Left renal pelvis (tissue), 4 donors: ENCODE measurements at regions not wholly inside any gene's neighbourhood (a gene's known extent, or its start where the extent isn't known, plus 50 kb on each side); places are given as distances from the start of the nearest gene placed in this dataset.
"Not testable (repeated sequence)": the region's sequence is repeated elsewhere in the genome, so short reads cannot be mapped to it uniquely, and the experiment has no call there.

ENCODE experiments used
- DNase-seq, 4 donors: peaks; one replicate each; pipeline ENCODE4 v3.0.0-alpha.2; 2013; ENCODE audit warnings: low read depth in 4 of 4, low spot score in 3 of 4

- peak in 1 of 4 donors; percentile 66 for DNase-seq
Observed at GRCh38 chr4:3637326-3638016, 105.2 kb upstream of the LRPAP1 start.

DNA sequence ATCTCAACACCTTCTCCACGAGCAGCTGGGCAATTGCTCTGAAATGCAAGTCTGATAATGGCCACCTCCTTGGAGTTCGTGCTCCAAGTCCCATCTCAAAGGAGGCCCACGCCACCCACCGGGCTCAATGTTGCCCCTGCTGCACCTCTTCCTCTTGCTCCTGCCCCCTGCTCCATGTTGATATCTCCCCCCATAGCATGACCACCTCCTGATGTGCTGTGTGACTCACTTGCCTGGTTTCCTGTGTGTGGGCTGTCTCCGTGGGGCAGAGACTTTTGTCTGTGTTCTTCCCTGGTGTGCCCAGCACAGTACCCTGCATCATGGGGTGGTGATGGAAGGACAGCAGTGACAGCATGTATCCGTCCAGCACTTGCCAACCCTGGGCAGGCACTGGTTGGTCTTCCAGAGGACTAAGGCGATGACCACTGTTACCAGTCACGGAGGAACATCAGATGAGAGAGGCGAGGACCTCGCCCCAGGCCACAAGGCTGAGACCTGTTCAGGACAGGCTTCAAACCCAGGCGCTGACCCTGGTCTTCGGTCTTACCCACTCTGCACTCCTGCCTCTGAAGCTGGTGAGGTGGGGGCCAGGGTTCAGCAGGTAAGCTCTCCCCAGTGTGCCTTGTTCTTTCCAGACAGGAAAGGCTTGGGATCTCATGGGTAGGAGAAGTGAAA lies 104.6 kb upstream of the LRPAP1 start:
- no peak for DNase-seq

DNA sequence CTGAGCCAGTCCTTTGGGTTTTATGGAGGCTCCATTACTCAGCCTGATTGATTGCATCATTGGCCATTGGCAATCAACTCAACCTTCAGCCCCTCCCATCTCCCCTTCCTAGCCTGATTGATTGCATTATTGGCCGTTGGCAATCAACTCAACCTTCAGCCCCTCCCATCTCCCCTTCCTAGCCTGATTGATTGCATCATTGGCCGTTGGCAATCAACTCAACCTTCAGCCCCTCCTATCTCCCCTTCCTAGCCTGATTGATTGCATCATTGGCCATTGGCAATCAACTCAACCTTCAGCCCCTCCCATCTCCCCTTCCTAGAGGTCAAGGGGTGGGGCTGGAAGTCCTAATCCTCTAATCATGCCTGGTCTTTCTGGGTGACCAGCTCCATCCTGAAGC lies 103.8 kb upstream of the LRPAP1 start:
- not testable (repeated sequence) for DNase-seq

- DNase-seq, result no peak
Observed at GRCh38 chr4:3634894-3635820, 102.9 kb upstream of the LRPAP1 start.

DNA sequence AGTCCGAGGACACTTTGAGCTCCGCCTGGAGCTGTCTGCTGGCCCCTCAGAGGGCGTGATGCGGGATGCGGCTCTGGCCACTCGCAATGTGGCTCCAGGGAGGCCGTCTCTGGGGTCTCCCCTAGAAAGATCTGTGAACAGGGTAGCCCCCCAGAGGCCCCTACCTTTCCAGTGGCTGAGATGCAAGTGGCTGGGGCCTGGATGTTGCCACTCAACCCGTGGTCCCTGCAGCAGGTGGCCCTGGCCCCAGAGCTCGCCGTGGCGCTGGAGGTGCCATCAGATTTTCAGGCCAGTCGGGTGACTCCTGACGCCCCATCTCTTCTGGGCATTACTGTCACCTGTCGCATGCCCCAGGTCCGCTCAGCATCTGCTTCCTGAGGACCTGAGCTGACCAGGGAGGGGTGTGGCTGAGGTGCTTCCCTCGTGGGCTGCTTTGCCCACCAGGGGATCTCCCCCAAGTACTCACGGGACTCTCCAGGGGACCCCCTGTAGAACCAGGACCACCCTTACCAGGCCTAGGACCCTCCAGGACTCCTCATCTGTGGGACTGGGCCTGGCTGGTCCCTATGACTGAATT lies 102.1 kb upstream of the LRPAP1 start:
- DNase-seq, result no peak

- not testable (repeated sequence) for DNase-seq
Observed at GRCh38 chr4:3633277-3633676, 101.1 kb upstream of the LRPAP1 start.

DNA sequence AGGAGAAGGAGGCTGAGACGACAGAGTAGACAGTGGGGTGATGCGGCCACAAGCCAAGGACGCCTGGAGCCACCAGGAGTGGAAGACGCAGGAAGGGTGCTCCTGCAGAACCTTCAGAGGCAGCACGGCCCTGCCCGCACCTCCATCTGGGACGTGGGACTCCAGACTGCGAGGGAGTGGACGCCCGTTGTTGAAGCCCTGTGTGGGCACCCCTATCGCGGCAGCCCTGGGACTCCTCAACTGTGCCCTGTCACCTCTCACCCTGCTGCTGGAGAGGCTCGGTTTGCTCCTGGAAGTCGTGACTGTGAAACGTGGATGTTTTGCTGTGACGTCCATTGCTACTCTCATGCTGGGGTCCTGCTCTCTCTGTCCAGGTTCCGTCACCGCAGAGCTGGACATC lies 100.6 kb upstream of the LRPAP1 start:
- DNase-seq, result not testable (repeated sequence)

DNA sequence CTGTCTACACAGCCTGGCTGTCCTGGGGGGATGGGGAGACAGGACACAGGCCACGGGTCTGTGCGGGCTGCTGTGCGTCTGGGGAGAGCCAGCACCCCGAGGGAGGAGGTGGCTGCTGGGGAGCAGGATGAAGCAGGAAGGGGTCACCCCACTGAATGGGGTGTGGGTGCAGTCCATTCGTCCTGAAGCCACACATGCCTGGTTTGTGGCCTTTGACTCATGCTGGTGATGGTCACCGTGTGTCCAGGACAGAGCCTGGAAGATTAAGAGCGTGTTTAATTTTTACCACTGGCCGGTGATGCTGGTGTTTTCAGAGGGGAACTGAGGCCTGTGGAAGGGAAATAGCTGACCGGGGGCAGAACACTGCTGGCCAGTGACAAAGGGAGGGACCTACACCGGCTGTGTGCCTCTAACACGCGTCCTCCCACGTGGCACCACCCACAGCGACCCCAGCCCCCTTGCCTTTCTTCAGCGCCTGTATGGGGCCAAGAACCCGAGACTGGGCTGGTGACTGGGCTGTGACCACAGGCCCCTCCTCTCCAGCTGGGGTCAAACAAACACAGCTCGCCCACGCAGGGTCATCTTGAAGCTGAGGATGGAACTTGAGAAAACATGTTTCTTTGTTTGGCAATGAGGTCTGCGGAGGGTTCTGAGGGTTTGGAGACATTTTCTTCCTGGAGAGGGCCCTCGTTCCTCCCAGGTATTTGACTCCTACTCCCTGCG lies 99.5 kb upstream of the LRPAP1 start:
- DNase-seq, result not testable (repeated sequence)

- DNase-seq, result no peak
Observed at GRCh38 chr4:3630598-3631543, 98.6 kb upstream of the LRPAP1 start.

GRCh38 chr4:3630136-3630597 lies 97.9 kb upstream of the LRPAP1 start:
- no peak for DNase-seq

GRCh38 chr4:3629665-3630064 lies 97.4 kb upstream of the LRPAP1 start:
- DNase-seq, result no peak

DNA sequence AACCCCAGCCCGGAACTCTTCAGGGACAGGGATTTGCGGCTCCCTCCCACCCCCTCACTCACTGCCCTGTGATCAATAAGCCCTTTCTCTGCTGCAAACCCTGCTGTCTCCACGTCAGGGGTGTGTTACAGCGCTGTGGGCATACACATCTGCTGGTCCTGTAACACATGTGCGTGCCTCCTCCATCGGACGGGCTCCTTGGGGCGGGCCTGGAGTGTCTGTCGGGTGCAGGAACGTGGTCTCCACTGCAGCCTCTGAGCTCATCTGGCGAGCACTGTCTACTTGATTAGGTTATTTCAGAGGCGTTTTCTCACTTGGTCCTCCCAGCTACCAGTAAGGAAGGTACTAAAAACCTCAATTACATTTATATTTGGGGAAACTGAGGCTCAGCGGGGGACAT lies 97.0 kb upstream of the LRPAP1 start:
- DNase-seq, result not testable (repeated sequence)

DNA sequence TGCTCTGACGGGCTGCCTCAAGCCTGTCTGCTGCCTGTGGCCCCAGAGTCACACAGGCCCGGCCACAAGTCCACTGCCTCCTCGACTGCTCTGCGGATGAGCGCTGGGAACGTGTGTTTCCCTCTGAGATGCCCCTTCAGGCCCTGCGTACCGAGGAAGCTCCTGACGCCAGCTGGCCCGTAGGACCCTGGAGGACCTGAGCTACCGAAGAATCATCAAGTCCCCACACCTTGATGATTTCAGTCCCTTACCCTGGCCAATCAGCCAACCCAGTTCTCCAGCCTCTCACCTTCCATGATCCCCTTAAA lies 96.6 kb upstream of the LRPAP1 start:
- no peak for DNase-seq

DNA sequence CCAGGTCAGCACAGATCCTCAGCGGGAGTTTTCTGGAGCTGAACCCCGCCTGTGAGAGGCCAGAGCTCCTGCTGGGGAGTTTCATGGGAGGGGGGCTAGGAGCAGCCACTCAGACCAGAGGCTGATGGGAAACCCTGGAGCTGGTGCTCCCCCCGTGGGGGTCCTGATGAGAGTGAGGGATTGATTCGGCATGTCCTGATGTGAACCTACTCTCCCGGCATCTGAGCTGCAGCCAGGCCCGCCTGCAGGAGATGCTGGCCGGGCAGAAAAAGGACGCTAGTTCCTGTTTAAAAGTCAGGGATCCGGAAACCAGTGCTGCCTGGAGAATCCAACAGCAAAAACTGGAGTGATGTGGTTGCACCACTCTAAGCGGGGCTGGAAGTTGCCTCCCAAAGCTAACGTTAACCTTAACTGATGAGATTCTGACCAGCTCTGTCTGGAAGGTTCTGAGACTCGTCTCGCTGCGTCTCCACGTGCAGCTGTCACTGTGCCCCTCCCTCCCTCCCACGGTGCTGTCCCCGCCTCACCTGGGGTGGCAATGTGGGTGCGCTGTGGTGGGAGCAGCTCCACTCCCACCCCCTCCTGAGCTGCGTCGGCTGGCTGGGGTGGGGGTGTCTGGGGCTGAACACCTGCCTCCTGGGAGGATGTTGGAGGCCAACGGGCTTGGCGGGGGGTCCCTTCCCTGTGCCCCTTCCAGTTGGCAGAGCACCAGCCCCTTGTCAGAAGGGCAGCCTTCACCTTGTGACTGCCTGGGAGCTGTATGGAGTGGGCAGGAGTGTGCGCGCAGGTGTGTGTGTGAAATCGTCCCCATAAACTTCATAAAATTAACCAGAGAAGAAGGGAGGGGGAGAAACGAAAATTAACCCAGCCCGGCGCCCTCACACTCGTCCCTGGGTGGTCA lies 96.0 kb upstream of the LRPAP1 start:
- DNase-seq, result not testable (repeated sequence)

- not testable (repeated sequence) for DNase-seq
Observed at GRCh38 chr4:3627456-3627855, 95.2 kb upstream of the LRPAP1 start.

DNA sequence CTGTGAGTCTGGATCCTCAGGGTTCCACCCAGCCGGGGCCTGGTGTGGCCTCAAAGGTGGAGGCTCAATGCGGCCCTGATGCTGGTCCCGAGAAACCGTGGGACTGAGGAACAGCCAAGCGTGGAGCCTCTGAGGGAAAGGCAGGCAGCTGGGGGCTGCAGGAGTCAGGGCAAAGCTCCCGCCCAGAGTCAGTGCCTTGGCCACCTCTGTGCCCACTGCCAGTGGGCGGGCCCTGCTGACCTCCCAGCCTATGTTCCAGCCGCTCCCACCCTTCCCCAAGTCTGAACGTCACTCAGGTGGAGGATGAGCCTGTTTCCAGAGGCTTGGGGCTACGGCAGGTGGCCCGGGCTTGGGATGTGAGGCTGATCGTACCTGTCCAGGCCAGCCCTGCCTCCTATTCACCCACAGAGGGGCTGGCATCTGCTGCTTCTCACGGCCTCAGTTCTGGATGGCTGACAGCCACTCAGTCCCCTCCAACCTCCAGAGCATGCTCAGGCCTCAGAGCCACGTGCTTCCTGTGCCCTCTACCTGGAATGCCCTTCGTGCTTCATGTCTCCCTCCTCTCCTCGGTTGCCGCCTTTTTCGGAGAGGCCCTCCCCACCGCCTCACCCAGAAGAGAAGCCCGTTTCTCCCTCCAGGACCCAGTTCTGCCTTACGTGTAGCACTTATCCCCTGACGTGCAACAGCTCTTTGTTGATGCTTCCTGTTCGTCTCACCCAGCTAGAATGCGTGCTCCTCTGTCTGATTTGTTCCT lies 94.1 kb upstream of the LRPAP1 start:
- DNase-seq, result not testable (repeated sequence)

GRCh38 chr4:3625286-3625875 lies 93.2 kb upstream of the LRPAP1 start:
- DNase-seq, result not testable (repeated sequence)
